GM12875 (cell line): ENCODE measurements at regions not wholly inside any gene's neighbourhood (a gene's known extent, or its start where the extent isn't known, plus 50 kb on each side); places are given as distances from the start of the nearest gene placed in this dataset.

Experiments
- H3K4me3 ChIP-seq: one replicate; pipeline ENCODE4 v1.5.1; 2011; ENCODE audit warnings: low read depth, low read length, control low read depth
- TF ChIP-seq, protein P1 (sequence below): IDR thresholded peaks from 2 replicates; pipeline ENCODE4 v1.5.1; 2011; ENCODE audit warnings: low read depth, mild to moderate bottlenecking, control low read depth, inconsistent platforms, low read length, moderate library complexity, borderline replicate concordance; ENCODE audit not compliant: insufficient read depth

DNA sequence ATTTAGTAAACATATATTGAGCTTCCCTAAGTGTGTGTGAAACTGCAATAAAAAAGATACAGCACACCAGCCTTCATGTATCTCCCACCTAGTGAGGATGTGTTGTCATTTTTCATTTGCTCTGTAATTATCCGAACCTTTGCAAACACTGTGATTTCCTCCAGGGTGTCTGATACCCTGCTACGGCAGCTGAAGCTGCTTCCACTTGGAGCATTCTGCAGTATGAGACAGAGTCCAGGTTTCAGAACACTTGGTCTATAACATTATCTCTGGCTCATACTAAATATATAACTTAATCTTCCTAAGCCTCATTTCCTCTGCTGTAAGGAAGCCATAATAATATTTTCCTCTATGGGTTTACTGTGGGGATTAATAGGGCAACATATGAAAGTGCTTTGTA, 1338.1 kb upstream of the SLC10A2 start:
- TF ChIP-seq, protein P1, sequence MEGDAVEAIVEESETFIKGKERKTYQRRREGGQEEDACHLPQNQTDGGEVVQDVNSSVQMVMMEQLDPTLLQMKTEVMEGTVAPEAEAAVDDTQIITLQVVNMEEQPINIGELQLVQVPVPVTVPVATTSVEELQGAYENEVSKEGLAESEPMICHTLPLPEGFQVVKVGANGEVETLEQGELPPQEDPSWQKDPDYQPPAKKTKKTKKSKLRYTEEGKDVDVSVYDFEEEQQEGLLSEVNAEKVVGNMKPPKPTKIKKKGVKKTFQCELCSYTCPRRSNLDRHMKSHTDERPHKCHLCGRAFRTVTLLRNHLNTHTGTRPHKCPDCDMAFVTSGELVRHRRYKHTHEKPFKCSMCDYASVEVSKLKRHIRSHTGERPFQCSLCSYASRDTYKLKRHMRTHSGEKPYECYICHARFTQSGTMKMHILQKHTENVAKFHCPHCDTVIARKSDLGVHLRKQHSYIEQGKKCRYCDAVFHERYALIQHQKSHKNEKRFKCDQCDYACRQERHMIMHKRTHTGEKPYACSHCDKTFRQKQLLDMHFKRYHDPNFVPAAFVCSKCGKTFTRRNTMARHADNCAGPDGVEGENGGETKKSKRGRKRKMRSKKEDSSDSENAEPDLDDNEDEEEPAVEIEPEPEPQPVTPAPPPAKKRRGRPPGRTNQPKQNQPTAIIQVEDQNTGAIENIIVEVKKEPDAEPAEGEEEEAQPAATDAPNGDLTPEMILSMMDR = no peak
- no peak overlapping the region for H3K4me3 ChIP-seq

DNA sequence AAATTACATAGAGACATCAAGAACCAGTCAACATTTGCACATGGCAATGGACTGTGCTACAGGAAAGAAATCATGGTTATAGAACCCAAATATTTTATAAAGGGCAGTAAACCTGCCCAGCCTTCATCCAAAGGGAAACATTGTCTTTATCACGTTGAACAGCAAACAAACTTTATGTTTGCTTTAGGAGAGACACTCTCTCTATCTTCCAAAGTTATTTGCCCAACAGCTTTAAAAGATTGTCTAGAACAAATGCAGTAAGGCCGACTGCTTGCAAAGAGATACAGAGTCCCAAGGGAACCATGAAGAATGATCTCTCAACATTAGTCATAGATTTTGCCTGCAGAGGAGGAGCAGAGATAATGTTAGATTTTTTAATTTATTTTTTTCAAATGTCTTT, 1323.5 kb upstream of the SLC10A2 start:
- TF ChIP-seq, protein P1 = no peak
- no peak overlapping the region for H3K4me3 ChIP-seq

DNA sequence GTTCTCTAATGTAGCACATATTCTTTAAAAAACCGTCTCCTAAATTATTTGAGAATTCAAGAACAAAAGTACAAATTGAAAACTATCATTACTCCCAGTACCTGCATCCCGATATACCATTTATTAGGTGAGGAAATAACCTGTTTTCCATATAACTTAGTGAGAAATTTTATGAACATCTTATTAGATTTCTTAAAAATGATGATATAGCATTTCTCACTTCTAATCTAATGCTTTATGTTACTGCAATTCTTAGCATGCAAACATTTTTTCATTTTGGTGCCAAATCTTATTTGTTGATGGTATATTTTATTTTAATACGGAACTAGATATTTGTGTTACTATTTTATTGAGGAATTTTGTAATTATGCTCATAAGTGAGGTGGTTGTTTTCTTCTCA, 1321.3 kb upstream of the SLC10A2 start:
- no peak overlapping the region for H3K4me3 ChIP-seq
- TF ChIP-seq, protein P1 = no peak

DNA sequence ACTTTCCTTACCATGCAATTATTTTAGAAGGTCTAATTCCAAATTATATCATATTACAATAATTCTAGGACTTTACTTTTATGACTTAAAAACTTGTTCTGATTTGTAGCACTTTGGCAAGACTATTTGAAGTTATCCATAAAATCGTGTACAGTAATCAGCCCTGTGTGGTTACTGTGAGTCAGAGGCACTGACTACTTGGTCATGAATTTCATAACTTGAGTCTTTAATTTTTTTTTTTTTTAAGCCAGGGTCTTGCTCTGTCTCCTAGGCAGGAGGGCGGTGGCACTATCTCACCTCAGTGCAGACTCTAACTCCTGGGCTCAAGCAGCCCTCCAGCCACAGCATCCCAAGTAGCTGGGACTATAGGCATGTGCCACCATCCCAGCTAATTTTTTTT, 1319.2 kb upstream of the SLC10A2 start:
- TF ChIP-seq, protein P1 = no peak
- no peak overlapping the region for H3K4me3 ChIP-seq

DNA sequence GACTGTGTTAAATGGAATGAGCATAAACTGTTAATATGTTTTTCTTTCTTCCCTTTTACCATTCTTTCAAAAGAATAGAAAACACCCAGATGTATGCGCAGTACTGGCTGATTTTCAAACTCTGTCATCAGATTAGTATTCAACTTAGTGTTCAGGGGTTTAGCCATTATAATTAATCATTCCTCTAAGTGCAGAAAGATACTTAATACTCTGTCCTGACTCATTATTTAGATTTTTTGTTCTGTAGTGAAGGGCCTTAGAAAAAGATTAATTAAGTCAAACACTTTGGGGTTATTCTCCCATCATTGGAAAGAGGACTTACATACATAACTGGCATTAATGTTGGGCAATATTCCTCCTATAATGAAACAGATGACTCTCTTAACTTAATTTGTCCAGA, 1316.7 kb upstream of the SLC10A2 start:
- H3K4me3 ChIP-seq = no peak overlapping the region
- TF ChIP-seq, protein P1 = no peak

DNA sequence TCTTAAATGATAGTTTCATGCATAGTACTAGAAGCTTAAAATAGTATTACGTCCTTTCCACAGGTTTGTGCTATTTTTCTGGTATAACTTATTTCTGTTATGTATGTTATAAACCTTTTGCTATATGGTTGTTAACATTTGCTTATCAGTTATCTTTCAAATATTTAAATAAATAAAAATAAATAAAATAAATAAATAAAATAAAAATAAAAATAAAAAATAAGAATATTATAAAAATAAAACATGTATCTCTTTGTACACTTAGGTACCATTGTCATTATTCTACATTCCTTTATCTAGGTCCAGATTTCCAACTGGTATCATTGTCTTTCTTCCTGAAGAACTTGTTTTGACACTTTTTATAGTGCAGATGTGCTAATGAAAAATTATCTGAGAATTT, 1310.4 kb upstream of the SLC10A2 start:
- TF ChIP-seq, protein P1 = no peak
- no peak overlapping the region for H3K4me3 ChIP-seq

DNA sequence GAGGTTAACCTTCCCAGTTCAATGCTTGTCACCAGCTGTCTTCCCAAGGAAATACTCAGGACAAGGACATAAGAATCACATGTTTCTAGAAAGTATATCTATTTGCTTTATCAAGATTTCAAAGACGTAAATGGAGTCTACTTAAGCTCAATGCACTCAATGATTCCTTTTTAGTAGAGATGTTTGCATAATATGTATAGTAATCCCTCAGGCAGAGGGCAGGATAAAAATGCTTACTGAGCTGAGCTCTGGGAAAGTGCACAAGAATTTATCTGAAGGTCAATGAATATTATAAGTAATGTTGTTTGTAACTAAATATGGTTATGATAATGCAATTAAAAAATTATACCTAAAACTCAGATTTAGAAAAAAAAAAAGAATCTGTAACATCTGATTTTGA, 1309.4 kb upstream of the SLC10A2 start:
- TF ChIP-seq, protein P1 = no peak
- no peak overlapping the region for H3K4me3 ChIP-seq
